CD4-positive, alpha-beta T cell treated with Interleukin-17A for 1 hour (primary cell): ENCODE measurements at regions not wholly inside any gene's neighbourhood (a gene's known extent, or its start where the extent isn't known, plus 50 kb on each side); places are given as distances from the start of the nearest gene placed in this dataset.
A peak's percentile ranks its signal among the peaks of the same experiment; 100 is the strongest.

Experiments used
- DNase-seq: peaks from one replicate; pipeline ENCODE4 v3.0.0-alpha.2; 2020

DNA sequence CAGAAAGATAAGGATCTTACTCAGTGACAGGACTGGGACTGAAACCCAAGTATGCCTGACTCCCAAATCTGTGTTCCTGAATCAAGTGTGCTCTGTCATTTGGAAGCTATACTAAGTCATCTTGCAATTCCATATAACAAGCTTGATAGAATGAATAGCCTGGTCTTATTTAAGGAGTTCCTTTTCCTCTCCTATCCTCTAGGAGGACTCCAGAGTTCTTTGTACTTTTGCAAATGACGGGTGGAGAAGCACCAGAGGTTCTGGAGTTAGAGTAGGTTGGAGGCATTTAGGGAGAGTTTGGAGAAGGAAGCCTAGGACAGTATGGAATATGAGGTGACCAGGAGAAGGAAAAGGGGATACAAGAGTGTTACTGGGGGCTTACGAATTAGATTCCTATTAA is 92.9 kb upstream of the RCN1 start:
- DNase-seq, result no peak

- DNase-seq, result no peak
Measured at GRCh38 chr11:31996159-31996881, 94.6 kb upstream of the RCN1 start.

DNA sequence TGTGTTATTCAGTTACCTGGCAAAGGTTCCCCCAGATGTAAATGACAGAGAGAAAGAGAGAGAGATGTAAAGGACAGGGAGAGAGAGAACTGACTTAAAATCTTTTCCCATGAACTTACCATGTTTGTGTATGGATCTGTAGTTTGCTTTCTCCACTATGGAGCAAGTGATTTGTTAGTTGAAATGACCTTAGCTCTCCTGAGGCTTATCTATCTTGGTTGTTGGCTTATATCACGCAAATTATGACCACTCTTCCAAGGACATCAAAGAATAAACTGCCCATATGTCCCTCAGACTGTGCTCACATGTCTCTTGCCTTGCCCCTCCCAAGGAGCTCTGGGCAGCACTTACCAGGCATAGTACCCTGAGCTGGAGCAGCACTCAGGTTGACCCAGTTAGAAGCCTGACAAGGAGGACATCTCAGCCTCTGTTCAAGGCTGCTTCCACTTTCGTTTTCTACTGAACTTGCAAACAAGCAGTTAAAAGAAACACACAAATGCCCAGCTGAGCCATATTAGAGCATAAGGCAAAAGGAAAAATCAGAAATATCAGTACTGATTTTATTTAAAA is 95.3 kb upstream of the RCN1 start:
- peak; percentile 38 for DNase-seq

DNA sequence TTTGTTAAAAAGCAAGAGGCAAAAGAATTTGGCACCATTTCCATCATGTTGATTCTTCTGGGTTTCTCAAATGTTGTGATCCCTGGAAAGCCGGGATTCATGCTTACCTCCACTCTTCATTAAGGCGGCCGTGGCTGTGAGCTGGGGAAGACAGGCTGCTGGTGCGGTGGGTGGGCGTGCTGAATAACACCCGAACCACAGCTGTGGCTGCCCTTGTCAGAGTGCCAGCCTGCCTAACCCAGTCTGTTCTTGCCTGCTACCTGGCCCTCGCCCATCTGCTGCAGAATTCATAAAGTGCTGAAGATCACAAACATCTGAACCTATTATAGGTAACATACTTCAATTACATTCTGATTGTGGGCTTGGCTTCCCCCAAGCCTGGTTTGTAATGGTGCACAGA is 95.8 kb upstream of the RCN1 start:
- no peak for DNase-seq

DNA sequence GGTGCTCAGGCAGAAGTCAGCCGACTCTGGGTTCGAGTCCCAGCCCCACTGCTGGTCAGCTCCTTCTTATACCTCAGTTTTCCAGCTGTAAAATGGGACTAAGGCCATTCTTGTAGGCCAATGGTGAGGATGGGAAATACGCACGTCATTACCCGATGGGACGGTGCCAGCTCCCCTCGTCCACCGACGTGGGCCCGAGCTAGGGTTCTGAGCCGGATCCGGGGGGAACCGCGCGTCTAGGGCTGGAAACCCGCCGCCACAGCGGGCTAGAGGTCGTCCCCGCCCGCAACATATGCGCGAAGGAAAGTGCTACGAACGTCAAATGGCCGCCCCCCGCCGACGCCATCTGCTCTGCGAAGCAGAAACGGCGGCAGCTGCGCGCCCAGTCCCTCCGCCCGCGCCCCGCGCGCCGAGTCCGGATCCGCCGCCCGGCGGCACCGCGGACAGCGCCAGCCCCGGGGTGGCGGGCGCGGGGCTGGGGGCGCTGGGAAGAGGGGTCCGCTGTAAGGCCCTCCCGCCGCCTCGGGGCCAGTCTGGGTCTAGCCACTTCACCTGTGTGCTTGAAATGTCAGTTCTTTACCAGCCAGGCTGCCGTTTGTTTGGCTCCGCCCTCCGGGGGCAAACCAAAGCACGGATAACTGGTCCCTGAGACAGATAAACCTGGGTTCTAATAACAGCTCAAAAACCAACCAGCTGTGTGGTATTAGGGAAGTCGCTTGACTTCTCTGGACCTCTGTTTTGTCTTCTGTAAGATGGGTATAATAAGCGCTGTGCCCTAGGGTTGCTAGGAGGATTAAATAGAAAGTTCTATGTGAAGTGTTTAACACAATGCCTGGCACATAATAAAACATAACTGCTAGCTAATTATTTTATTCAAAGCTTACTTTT is 103.5 kb upstream of the RCN1 start:
- no peak for DNase-seq

- DNase-seq, result no peak
Measured at GRCh38 chr11:31986201-31986889, 104.5 kb upstream of the RCN1 start.

- DNase-seq, result no peak
Measured at GRCh38 chr11:31981457-31981856, 109.4 kb upstream of the RCN1 start.

DNA sequence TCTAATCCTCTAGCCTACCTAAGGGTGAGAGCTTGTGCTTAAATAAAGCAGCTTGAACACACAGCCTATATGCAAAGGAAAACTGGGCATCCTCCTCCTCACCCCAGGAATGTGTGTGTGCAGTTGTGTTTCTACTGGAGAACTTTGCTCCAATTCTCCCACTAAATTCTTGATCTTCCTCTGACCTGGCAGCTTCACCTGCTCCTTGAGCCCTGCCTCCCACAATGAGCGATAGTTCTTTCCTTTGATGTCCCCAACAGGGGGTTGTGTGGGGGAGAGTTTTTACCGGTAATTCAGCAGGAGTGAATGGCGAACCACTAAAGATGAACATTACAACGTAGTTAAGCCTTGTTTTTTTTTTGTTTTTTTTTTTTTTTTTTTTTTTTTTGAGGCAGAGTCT is 113.5 kb upstream of the RCN1 start:
- no peak for DNase-seq

- DNase-seq, result no peak
Measured at GRCh38 chr11:31974366-31975136, 116.3 kb upstream of the RCN1 start.

DNA sequence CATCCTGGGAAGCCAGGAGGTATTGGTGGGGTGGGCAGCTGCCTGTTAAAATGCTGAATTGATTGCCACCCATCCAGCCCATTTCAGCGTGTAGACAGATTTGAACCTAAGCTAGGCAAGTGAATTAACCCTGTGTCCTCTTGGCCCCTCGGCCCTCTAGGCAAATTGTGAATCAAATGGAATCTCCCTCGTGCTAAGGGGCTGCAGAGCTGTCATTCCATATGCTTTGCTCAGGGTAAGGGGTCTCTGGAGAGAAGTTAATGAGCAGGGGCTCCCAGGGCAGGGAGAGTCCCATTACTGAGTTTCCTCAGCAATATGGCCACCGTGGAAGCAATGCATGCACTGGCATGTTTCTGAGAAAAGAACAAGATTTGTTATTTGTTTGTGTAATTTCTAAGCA is 117.7 kb upstream of the RCN1 start:
- no peak for DNase-seq

- no peak for DNase-seq
Measured at GRCh38 chr11:31972623-31973022, 118.3 kb upstream of the RCN1 start.

DNA sequence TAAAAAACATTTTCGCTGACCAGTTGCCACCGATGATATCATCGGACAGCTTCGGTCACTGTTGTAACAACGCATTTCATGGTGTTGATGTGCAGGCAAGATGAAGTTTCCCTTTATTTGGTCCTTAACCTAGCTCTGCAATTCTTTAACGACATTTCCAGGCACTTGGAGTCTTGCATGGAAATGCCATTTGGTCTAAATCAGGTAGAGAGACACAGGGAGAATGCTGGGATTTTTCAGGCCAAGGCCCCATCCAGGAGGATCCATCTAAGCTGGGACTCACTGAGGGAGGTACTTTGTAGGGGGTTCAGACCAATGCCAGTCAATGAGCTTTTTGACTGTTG is 121.5 kb upstream of the RCN1 start:
- no peak for DNase-seq

- no peak for DNase-seq
Measured at GRCh38 chr11:31968461-31969358, 122.2 kb upstream of the RCN1 start.

- DNase-seq, result no peak
Measured at GRCh38 chr11:31967404-31968130, 123.3 kb upstream of the RCN1 start.

DNA sequence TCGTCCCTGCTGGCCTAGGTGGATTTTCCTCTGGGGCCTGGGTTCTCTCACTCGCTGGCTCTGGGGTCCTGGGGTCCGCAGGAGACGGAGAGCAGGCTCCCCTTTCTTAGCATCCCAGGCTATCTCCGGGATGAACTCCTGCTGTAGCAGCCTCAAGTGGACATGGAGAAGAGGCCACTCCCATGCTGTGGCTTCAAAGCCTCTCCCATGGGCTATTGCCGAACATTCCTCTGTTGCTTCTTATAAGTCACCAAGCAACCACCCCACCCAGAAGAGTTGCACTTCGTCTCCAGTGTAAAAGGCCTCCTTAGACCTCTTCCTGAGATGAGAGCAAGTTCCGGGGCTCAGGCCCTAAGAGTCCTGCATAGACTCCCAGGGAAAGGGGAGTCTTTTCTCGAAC is 124.0 kb upstream of the RCN1 start:
- DNase-seq, result no peak

DNA sequence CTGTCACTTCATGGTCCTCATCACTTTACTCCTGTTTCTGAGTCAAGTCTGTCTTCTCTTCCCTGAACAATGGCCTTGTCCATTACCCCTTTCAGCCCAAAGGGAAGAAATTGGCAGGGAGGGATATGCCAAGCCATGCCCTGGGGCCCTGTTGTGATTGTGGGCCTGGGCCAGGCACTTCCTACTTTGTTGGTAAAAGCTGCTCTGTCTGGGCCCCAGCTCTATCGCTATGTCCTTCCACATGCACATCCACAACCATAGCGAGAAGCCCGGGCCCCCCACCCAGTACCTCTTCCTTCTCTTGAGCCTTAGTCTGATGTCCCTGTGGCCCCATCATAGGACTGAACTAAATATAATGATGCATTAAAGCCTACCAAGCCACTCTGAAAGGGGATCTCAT is 126.7 kb upstream of the RCN1 start:
- no peak for DNase-seq

- no peak for DNase-seq
Measured at GRCh38 chr11:31960126-31960525, 130.7 kb upstream of the RCN1 start.

DNA sequence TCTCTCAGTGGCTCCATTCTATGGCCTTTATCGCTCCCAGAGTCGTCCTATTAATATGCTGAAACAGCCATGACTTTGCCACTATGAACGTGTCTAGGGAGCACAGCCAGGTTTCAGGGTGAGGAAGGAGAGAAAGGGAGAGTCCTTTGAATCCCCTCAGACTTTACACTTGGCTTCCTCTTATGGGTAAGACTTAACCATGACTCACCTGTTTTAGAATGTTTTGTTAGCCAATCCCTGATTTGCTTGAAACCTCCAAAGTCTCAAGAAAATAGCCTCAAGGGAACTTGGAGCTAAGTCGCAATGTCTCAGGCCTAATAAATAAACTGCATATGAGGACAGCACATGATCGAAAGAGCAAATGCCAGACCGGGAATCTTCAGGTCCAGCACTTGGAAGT is 131.2 kb upstream of the RCN1 start:
- no peak for DNase-seq

- DNase-seq, result peak; percentile 51
Measured at GRCh38 chr11:31958076-31958735, 132.7 kb upstream of the RCN1 start.

DNA sequence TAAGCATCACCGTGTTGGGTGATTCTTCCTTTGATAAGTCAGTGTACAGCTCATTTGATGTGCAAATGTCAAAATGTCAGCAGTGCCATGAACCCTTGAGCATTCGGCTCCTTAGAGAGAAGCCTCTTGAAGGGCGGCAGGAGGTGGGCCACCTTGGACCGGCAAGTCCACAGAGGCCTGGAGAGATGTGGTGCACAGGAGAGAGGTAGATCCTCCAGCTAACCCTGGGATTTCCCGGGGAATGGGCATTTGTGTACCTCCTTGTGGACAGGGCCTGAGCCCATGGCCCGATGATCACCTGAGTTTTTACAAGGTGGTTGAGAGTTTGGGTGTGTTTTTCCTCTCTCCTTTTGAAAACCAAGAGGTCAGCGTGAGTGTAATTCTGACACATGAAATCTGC is 133.2 kb upstream of the RCN1 start:
- DNase-seq, result no peak
